ENCODE measurements at regions not wholly inside any gene's neighbourhood (a gene's known extent, or its start where the extent isn't known, plus 50 kb on each side); places are given as distances from the start of the nearest gene placed in this dataset.
"Not testable (repeated sequence)": the region's sequence is repeated elsewhere in the genome, so short reads cannot be mapped to it uniquely, and the experiment has no call there.

DNA sequence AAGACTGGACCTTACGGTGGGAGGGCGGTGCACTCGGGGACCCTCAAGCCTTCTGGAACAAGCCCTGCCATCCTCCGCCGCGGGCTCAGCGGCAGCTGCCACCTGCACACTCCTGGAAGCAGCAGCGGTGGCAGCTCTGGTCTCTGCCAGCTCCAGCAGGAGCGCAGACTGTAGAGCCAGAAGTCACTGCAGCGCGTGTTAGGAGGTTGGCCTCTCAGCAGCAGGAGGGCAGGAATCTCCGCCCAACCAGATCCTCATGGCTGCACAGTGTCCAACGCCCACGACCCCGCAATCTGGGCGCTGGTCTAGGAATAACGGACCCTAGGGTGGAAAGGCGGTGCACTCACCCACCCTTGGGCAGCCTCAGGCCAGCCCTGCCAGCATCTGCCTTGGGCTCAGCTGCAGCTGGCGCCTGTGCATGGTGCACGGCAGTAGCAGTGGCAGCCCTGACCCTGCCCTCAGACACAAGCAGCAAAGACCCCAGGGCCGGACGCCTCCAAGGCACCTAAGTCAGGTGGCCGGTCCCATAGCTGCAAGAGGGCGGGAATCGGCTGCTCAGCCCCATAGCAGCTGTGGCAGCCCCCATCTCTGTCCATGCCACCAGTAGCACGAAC lies 88.7 kb downstream of the POTEG start:
- not testable (repeated sequence) for DNase-seq (ENCODE audit: low read depth in 2 of 2)

DNA sequence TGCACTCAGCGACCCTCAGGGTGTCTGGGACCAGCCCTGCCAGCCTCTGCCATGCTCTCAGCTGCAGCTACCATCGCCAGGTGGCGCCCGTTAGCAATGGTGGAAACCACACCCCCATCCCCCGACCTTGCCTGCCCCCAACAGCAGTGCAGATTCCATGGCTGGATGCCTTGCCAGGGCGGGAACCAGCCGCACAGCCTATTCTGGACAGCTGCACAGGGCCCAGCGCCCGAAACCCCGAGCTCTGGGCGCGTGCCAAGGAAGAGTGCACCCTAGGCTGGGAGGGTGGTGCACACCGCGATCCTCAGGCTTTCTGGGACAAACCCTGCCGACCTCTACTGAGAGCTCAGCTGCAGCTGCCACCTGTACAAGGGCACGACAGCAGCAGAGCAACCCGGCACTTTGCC lies 88.1 kb downstream of the POTEG start:
- not testable (repeated sequence) for DNase-seq (ENCODE audit: low read depth in 2 of 2)

DNA sequence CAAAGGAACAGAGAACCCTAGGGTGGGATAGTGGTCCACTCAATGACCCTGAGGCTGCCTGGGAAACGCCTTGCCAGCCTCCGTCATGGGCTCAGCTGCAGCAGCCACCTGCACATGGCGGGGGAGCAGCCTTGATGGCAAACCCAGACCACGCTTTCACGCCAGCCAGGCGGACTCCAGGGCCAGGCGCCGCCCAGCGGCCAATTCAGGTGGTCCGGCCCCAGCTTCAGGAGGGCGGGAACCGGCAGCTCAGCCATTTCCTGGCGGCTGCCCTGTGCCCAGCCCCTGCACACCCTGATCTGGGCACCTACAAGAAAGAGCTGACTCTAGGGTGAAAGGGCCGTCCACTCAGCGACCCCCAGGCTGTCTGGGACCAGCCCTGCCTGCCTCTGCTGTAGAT lies 87.5 kb downstream of the POTEG start:
- DNase-seq (ENCODE audit: low read depth in 2 of 2) = not testable (repeated sequence)

DNA sequence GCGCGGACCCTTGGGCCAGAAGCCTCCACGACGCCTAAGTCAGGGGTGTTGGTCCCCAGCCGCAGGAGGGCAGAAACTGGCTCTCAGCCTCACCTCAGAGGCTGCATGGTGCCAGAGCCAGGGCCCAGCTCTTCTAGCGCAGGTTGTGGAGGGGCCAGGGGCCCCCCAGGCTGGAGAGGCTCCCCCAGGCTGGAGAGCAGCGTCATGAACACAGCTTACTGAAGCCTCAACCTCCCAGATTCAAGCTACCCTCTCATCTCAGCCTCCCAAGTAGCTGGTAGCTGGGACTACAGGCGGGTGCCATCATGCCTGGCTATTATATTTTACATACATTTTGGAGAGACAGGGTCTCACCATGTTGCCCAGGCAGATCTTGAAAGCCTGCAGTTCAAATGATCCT lies 87.0 kb downstream of the POTEG start:
- DNase-seq (ENCODE audit: low read depth in 2 of 2) = not testable (repeated sequence)

All from lung microvascular endothelial cell (primary cell).